ENCODE measurements at regions not wholly inside any gene's neighbourhood (a gene's known extent, or its start where the extent isn't known, plus 50 kb on each side); places are given as distances from the start of the nearest gene placed in this dataset.

GRCh38 chr22:48785792-48786678, 1041.6 kb downstream of the BRD1 start:
- TF ChIP-seq CTCF (IDR thresholded peaks at IDR 0.05 in 8 of 11, conservative IDR thresholded peaks at IDR 0.05 in 3 of 11), result no peak
- TF ChIP-seq POLR2A (IDR thresholded peaks at IDR 0.05), result no peak
- TF ChIP-seq POLR2AphosphoS5 (IDR thresholded peaks at IDR 0.05), result no peak

All from spleen (tissue), 7 donors.